Astrocyte (in vitro differentiated cells and primary cell): ENCODE measurements at regions not wholly inside any gene's neighbourhood (a gene's known extent, or its start where the extent isn't known, plus 50 kb on each side); places are given as distances from the start of the nearest gene placed in this dataset.
"Not testable (repeated sequence)": the region's sequence is repeated elsewhere in the genome, so short reads cannot be mapped to it uniquely, and the experiment has no call there.

Experiments
- DNase-seq: peaks from one replicate; pipeline ENCODE4 v3.0.0-alpha.2; 2010; ENCODE audit warnings: low read depth
- FAIRE-seq: peaks from 2 replicates; lab custom pipeline; 2011; peaks lifted over from hg19 to GRCh38; lab: Jason Lieb, UNC
- H2AFZ ChIP-seq: 2 replicates; pipeline ENCODE4 v1.6.0; 2012; ENCODE audit warnings: low read depth, low read length, inconsistent platforms
- H3K27ac ChIP-seq: 2 replicates; pipeline ENCODE4 v1.5.1; 2011; ENCODE audit warnings: low read depth, low read length, inconsistent platforms
- H3K27me3 ChIP-seq: 2 replicates; pipeline ENCODE4 v1.6.0; 2011; ENCODE audit warnings: low read length, inconsistent platforms; ENCODE audit not compliant: insufficient read depth
- H3K36me3 ChIP-seq: 2 replicates; pipeline ENCODE4 v1.5.1; 2011; ENCODE audit warnings: low read length, inconsistent platforms; ENCODE audit not compliant: insufficient read depth
- H3K4me1 ChIP-seq: 2 replicates; pipeline ENCODE4 v1.5.1; 2011; ENCODE audit warnings: low read length, inconsistent platforms; ENCODE audit not compliant: insufficient read depth
- H3K4me2 ChIP-seq: 2 replicates; pipeline ENCODE4 v1.6.0; 2012; ENCODE audit warnings: low read length, inconsistent platforms
- H3K4me3 ChIP-seq: 2 replicates; pipeline ENCODE4 v1.5.1; 2011; ENCODE audit warnings: low read depth, mild to moderate bottlenecking, low read length, inconsistent platforms; ENCODE audit not compliant: insufficient read depth
- H3K79me2 ChIP-seq: 2 replicates; pipeline ENCODE4 v1.6.0; 2012; ENCODE audit warnings: mild to moderate bottlenecking, low read length, inconsistent platforms; ENCODE audit not compliant: insufficient read depth
- H3K9ac ChIP-seq: 2 replicates; pipeline ENCODE4 v1.6.0; 2012; ENCODE audit warnings: mild to moderate bottlenecking, low read length, inconsistent platforms
- H3K9me3 ChIP-seq: 2 replicates; pipeline ENCODE4 v1.5.1; 2012; ENCODE audit warnings: low read depth, mild to moderate bottlenecking, low read length, inconsistent platforms; ENCODE audit not compliant: insufficient read depth
- H4K20me1 ChIP-seq: 2 replicates; pipeline ENCODE4 v1.6.0; 2012; ENCODE audit warnings: low read length, inconsistent platforms; ENCODE audit not compliant: insufficient read depth
- H3K27ac Mint-ChIP-seq: one replicate; pipeline ENCODE4 v1.8.0; 2021; ENCODE audit warnings: mild to moderate bottlenecking, mixed read lengths; ENCODE audit not compliant: unreplicated experiment
- H3K27me3 Mint-ChIP-seq: one replicate; pipeline ENCODE4 v1.8.0; 2021; ENCODE audit warnings: low read depth, mixed read lengths; ENCODE audit not compliant: unreplicated experiment
- H3K36me3 Mint-ChIP-seq: one replicate; pipeline ENCODE4 v1.8.0; 2021; ENCODE audit warnings: low read depth, mixed read lengths; ENCODE audit not compliant: unreplicated experiment
- H3K4me1 Mint-ChIP-seq: one replicate; pipeline ENCODE4 v1.8.0; 2021; ENCODE audit warnings: low read depth, mixed read lengths; ENCODE audit not compliant: unreplicated experiment
- H3K4me3 Mint-ChIP-seq: one replicate; pipeline ENCODE4 v1.8.0; 2021; ENCODE audit warnings: mild to moderate bottlenecking, moderate library complexity, mixed read lengths; ENCODE audit not compliant: unreplicated experiment
- H3K9me3 Mint-ChIP-seq: one replicate; pipeline ENCODE4 v1.8.0; 2021; ENCODE audit warnings: mild to moderate bottlenecking, mixed read lengths; ENCODE audit not compliant: unreplicated experiment
- CTCF ChIP-seq: IDR thresholded peaks from 2 replicates; pipeline ENCODE4 v1.5.1; 2011; ENCODE audit warnings: low read depth, mild to moderate bottlenecking, inconsistent platforms, low read length, moderate library complexity; ENCODE audit not compliant: insufficient read depth
- EZH2 ChIP-seq: IDR thresholded peaks from 2 replicates; pipeline ENCODE4 v1.6.1; 2012; ENCODE audit warnings: mild to moderate bottlenecking, low read length, inconsistent platforms; ENCODE audit not compliant: insufficient read depth

DNA sequence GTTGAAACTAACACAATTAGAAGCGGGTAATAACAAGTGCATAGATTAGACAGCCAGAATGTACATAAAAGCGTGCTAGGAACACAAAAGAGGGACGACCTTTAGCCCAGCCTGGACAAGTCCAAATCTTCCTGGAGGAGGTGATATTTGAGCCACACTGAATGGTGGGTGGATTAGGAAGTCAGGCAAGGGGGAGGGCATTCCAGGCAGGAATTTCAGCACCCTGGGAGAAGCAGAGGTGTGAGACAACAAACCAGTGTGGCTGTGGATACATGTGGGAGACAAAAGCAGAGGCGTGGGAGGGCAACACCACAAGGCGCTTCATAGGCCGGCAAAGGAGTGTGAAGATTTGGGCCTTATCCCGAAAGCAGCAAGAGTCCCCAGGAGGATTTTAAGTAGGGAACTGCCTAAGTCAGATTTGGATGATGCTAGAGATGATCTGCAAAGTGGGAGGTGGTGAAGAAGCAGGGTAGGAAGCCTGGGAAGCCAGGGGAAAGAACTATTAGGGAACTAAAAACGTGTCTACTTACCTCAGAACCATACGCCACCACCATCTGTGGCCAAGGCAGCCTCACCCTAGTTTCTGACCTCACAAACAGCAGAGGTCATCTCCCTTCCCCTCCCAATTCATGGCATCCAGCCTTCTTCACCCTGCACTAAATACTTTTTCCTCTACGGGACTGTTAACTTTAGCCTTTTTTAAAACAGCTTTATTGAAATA lies 81.8 kb downstream of the GLUL start:
- Histone ChIP-seq H3K9me3 (no peaks in the 10 kb centered on the region), H3K4me1 (no peaks in the 10 kb centered on the region), H3K27me3 (no peaks in the 10 kb centered on the region), H2AFZ (no peak overlapping the region), H3K9ac (no peak overlapping the region), H3K36me3 (no peaks in the 10 kb centered on the region), H3K79me2 (no peaks in the 10 kb centered on the region), H3K27ac (no peak overlapping the region), H3K4me2 (no peak overlapping the region), H4K20me1 (no peaks in the 10 kb centered on the region), H3K4me3 (no peak overlapping the region)
- FAIRE-seq (no peak), DNase-seq (no peak)
- Mint-ChIP-seq H3K4me3 (no peak overlapping the region), H3K27ac (no peak overlapping the region), H3K4me1 (peaks cover 9% of the 10 kb centered on the region), H3K9me3 (no peaks in the 10 kb centered on the region), H3K27me3 (peaks cover 4% of the 10 kb centered on the region), H3K36me3 (no peaks in the 10 kb centered on the region)
- TF ChIP-seq EZH2, result no peak
- no peak for TF ChIP-seq CTCF

- no peak overlapping the region for H3K4me3 Mint-ChIP-seq
- Histone ChIP-seq H4K20me1 (no peaks in the 10 kb centered on the region), H3K36me3 (no peaks in the 10 kb centered on the region), H3K4me3 (no peak overlapping the region), H3K27me3 (no peaks in the 10 kb centered on the region), H2AFZ (no peak overlapping the region), H3K79me2 (no peaks in the 10 kb centered on the region), H3K9ac (no peak overlapping the region), H3K4me2 (no peak overlapping the region), H3K27ac (no peak overlapping the region), H3K4me1 (no peaks in the 10 kb centered on the region), H3K9me3 (no peaks in the 10 kb centered on the region)
- FAIRE-seq (no peak), DNase-seq (no peak)
- no peaks in the 10 kb centered on the region for H3K36me3 Mint-ChIP-seq
- peaks cover 2% of the 10 kb centered on the region for H3K27me3 Mint-ChIP-seq
- no peaks in the 10 kb centered on the region for H3K9me3 Mint-ChIP-seq
- H3K4me1 Mint-ChIP-seq, result peaks cover 9% of the 10 kb centered on the region
- no peak for TF ChIP-seq EZH2
- no peak for TF ChIP-seq CTCF
- H3K27ac Mint-ChIP-seq, result no peak overlapping the region
Observed at GRCh38 chr1:182308826-182309225, 82.8 kb downstream of the GLUL start.

- not testable (repeated sequence) for H3K4me2 ChIP-seq, H3K36me3 Mint-ChIP-seq, H3K4me3 Mint-ChIP-seq, H3K27me3 Mint-ChIP-seq, H3K36me3 ChIP-seq, H3K27ac Mint-ChIP-seq, H3K27me3 ChIP-seq, DNase-seq, H4K20me1 ChIP-seq, H3K9me3 Mint-ChIP-seq, H3K9me3 ChIP-seq, H3K79me2 ChIP-seq, H3K4me1 Mint-ChIP-seq, H3K4me3 ChIP-seq, H3K4me1 ChIP-seq, H3K9ac ChIP-seq, FAIRE-seq, H3K27ac ChIP-seq, H2AFZ ChIP-seq
Observed at GRCh38 chr1:182307486-182307885, 84.1 kb downstream of the GLUL start.
